ENCODE measurements at regions not wholly inside any gene's neighbourhood (a gene's known extent, or its start where the extent isn't known, plus 50 kb on each side); places are given as distances from the start of the nearest gene placed in this dataset.

GRCh38 chr5:33162057-33162456, 278.7 kb upstream of the TARS1 start:
- TF ChIP-seq, protein P1, sequence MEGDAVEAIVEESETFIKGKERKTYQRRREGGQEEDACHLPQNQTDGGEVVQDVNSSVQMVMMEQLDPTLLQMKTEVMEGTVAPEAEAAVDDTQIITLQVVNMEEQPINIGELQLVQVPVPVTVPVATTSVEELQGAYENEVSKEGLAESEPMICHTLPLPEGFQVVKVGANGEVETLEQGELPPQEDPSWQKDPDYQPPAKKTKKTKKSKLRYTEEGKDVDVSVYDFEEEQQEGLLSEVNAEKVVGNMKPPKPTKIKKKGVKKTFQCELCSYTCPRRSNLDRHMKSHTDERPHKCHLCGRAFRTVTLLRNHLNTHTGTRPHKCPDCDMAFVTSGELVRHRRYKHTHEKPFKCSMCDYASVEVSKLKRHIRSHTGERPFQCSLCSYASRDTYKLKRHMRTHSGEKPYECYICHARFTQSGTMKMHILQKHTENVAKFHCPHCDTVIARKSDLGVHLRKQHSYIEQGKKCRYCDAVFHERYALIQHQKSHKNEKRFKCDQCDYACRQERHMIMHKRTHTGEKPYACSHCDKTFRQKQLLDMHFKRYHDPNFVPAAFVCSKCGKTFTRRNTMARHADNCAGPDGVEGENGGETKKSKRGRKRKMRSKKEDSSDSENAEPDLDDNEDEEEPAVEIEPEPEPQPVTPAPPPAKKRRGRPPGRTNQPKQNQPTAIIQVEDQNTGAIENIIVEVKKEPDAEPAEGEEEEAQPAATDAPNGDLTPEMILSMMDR (IDR thresholded peaks at IDR 0.05): no peak
- intact Hi-C loops (cut with DNase I): no loop called here
- no peak for DNase-seq

DNA sequence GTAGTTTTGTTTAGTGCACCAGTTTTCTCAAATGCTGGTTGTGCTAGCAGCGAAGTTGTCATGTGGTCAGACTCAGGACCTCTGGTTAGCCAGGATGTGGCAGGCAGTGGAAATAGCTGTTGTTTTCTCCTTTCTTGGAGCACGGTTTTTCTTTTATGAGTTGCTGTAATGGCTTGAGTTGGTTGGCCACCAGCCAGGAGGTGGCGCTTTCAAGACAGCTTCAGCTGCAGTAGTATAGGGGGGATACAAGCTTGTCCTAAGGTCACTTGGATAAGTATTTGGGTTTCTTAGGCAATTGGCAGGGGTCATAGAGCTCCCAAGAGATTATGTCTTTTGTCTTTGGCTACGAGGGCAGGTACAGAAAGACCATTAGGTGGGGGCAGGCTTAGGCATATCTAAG, 274.2 kb upstream of the TARS1 start:
- H3K4me3 ChIP-seq: no peak overlapping the region
- H3K4me1 ChIP-seq: no peaks in the 10 kb centered on the region
- no peaks in the 10 kb centered on the region for H3K36me3 ChIP-seq
- WGBS, 2 donors: 74 to 76% methylated on average over 4 of the region's 4 CpGs
- ATAC-seq (no peak), DNase-seq (no peak)
- H3K9me3 ChIP-seq: peaks cover 0 to 45% (median 6%) of the 10 kb centered on the region in 11 donors
- H3K27ac ChIP-seq: no peak overlapping the region
- no peaks in the 10 kb centered on the region for H3K27me3 ChIP-seq
- intact Hi-C loops (cut with DNase I): no loop called here
- TF ChIP-seq, protein P1 (IDR thresholded peaks at IDR 0.05): no peak

More at GRCh38 chr5:33162057-33162456, 278.7 kb upstream of the TARS1 start:
- peaks cover 0 to 24% (median 0%) of the 10 kb centered on the region in 11 donors for H3K9me3 ChIP-seq
- no peak overlapping the region for H3K4me3 ChIP-seq
- WGBS, 2 donors: 95 to 97% methylated on average over 18 of the region's 18 CpGs
- no peaks in the 10 kb centered on the region for H3K4me1 ChIP-seq
- H3K36me3 ChIP-seq: no peaks in the 10 kb centered on the region
- no peaks in the 10 kb centered on the region for H3K27me3 ChIP-seq
- no peak overlapping the region for H3K27ac ChIP-seq
- ATAC-seq: no peak

DNA sequence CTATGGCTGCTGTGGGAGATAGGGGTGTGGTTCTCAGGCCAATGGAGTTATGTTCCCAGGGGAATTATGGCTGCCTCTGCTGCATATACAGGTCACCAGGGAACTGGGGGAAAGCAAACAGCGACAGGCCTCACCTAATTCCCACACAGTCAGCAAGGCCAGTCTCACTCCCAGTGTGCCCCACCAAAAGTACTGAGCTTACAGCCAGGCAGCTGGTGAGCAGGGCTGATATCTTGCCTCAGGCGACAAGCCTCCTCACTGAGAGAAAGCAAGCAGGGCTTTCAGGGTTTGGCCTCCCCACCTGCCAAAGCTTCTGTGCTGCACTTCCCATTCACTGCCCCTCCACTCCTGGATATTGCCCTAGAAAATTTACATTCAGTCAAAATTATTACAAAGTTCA, 273.8 kb upstream of the TARS1 start:
- H3K4me1 ChIP-seq: no peaks in the 10 kb centered on the region
- TF ChIP-seq, protein P1 (IDR thresholded peaks at IDR 0.05): no peak
- 42 to 54% methylated on average over 2 of the region's 2 CpGs for WGBS, 2 donors
- H3K27me3 ChIP-seq: no peaks in the 10 kb centered on the region
- H3K4me3 ChIP-seq: no peak overlapping the region
- no peak overlapping the region for H3K27ac ChIP-seq
- H3K9me3 ChIP-seq: peaks cover 0 to 45% (median 6%) of the 10 kb centered on the region in 11 donors
- intact Hi-C loops (cut with DNase I): no loop called here
- DNase-seq (no peak), ATAC-seq (peak in 1 of 8 donors; percentile 14)
- H3K36me3 ChIP-seq: no peaks in the 10 kb centered on the region

- H3K9me3 ChIP-seq: peaks cover 0 to 45% (median 6%) of the 10 kb centered on the region in 11 donors
- WGBS, 2 donors: 70 to 78% methylated on average over 1 of the region's 1 CpG
- H3K27me3 ChIP-seq: no peaks in the 10 kb centered on the region
- intact Hi-C loops (cut with DNase I): no loop called here
- no peak overlapping the region for H3K4me3 ChIP-seq
- ATAC-seq: no peak
- TF ChIP-seq, protein P1 (IDR thresholded peaks at IDR 0.05): no peak
- no peak overlapping the region for H3K27ac ChIP-seq
- H3K4me1 ChIP-seq: no peaks in the 10 kb centered on the region
- no peaks in the 10 kb centered on the region for H3K36me3 ChIP-seq
- DNase-seq: no peak
Observed at GRCh38 chr5:33167541-33167940, 273.2 kb upstream of the TARS1 start.

Measured in heart right ventricle (tissue), 16 donors.